K562 (cell line): ENCODE measurements at regions not wholly inside any gene's neighbourhood (a gene's known extent, or its start where the extent isn't known, plus 50 kb on each side); places are given as distances from the start of the nearest gene placed in this dataset.

Experiments used
- ARID1B ChIP-seq: fragments of 450-650 bp; IDR thresholded peaks from 2 replicates; pipeline ENCODE4 v1.6.1; 2016; ENCODE audit warnings: antibody characterized with exemption, mild to moderate bottlenecking, inconsistent platforms
- ATF7 ChIP-seq: fragments of 450-650 bp; IDR thresholded peaks from 2 replicates; pipeline ENCODE4 v1.7.1; 2014; ENCODE audit warnings: mild to moderate bottlenecking, moderate library complexity
- CBFA2T3 ChIP-seq: fragments of 450-650 bp; IDR thresholded peaks from 2 replicates; pipeline ENCODE4 v1.6.1; 2017
- CBFB ChIP-seq: sonication (generic); formaldehyde crosslinking; IDR thresholded peaks from 2 replicates; pipeline ENCODE4 v1.4.0; 2020; ENCODE audit warnings: mild to moderate bottlenecking, missing genetic modification reagents
- ELF1 ChIP-seq: fragments of 200-800 bp; sonication (Bioruptor generic); IDR thresholded peaks from 2 replicates; pipeline ENCODE4 v1.6.1; 2016; ENCODE audit warnings: missing genetic modification characterization, missing compliant biosample characterization
- FOXK2 ChIP-seq, 2 experiments: fragments of 450-650 bp; IDR thresholded peaks in 1 of 2; conservative IDR thresholded peaks in 1 of 2; 2 replicates each; pipeline ENCODE4 v1.6.1; 2016; ENCODE audit warnings: low read depth in 2 of 2, mild to moderate bottlenecking in 1 of 2
- JUND ChIP-seq, 2 experiments: IDR thresholded peaks; 2 replicates in 1 of 2; 3 replicates in 1 of 2; pipeline ENCODE4 v1.6.1; 2011; ENCODE audit warnings: borderline replicate concordance in 2 of 2, low read depth in 2 of 2, low read length in 2 of 2, improper control_type of control experiment in 1 of 2, missing biosample characterization in 1 of 2, missing genetic modification characterization in 1 of 2, missing genetic modification reagents in 1 of 2
- MYBL2 ChIP-seq, 2 experiments: fragments of 450-650 bp in 1 of 2; sonication (generic) in 1 of 2; formaldehyde crosslinking in 1 of 2; IDR thresholded peaks; 2 replicates each; pipeline versions ENCODE4 v1.6.1 to v1.8.1; 2017 to 2022; ENCODE audit warnings: borderline replicate concordance in 1 of 2, inconsistent platforms in 1 of 2, low read depth in 1 of 2, mild to moderate bottlenecking in 1 of 2, missing genetic modification reagents in 1 of 2, moderate library complexity in 1 of 2
- NFIC ChIP-seq: fragments of 450-650 bp; IDR thresholded peaks from 2 replicates; pipeline ENCODE4 v1.6.1; 2017; ENCODE audit warnings: mild to moderate bottlenecking, inconsistent platforms
- SMARCC2 ChIP-seq: fragments of 450-650 bp; IDR thresholded peaks from 2 replicates; pipeline ENCODE4 v1.6.1; 2017; ENCODE audit warnings: antibody characterized with exemption, moderate library complexity, mild to moderate bottlenecking, low read depth
- SMARCE1 ChIP-seq: fragments of 450-650 bp; IDR thresholded peaks from 2 replicates; pipeline ENCODE4 v1.7.1; 2016; ENCODE audit warnings: mild to moderate bottlenecking
- SPI1 ChIP-seq: IDR thresholded peaks from 2 replicates; pipeline ENCODE4 v1.6.1; 2011; ENCODE audit warnings: low read depth, low read length, control low read depth, borderline replicate concordance
- TAL1 ChIP-seq: fragments of 450-650 bp; IDR thresholded peaks from 2 replicates; pipeline ENCODE4 v1.6.1; 2016; ENCODE audit warnings: mild to moderate bottlenecking
- TRIM24 ChIP-seq, 2 experiments: fragments of 450-650 bp; IDR thresholded peaks; 2 replicates each; pipeline ENCODE4 v1.6.1; 2016
- TF ChIP-seq, protein P1 (sequence below), 2 experiments: fragments of 450-650 bp in 1 of 2; sonication (generic) in 1 of 2; formaldehyde crosslinking in 1 of 2; IDR thresholded peaks in 1 of 2; conservative IDR thresholded peaks in 1 of 2; 2 replicates each; pipeline versions ENCODE4 v1.6.1 to v1.8.1; 2016 to 2023; ENCODE audit warnings: mild to moderate bottlenecking in 2 of 2, moderate library complexity in 2 of 2, inconsistent platforms in 1 of 2, missing genetic modification reagents in 1 of 2

GRCh38 chr5:81908771-81909170, 63.1 kb upstream of the ATG10 start (continued):
- TF ChIP-seq SMARCC2 = 0 out of 2 replicates have a peak, but pooled peaks have one; percentile 27
- TF ChIP-seq ARID1B = peak; percentile 42; the same call in 1 of the 2 replicates
- peak; percentile 61; the same call in 1 of the 2 replicates for TF ChIP-seq ATF7
- TF ChIP-seq MYBL2 (IDR thresholded peaks at IDR 0.05; ENCODE audit: low read depth) = no peak
- no peak for TF ChIP-seq MYBL2 (CRISPR knock-in tag; IDR thresholded peaks at IDR 0.05; ENCODE audit: borderline replicate concordance)
- TF ChIP-seq NFIC = peak; percentile 62
- no peak for TF ChIP-seq CBFB
- TF ChIP-seq ELF1 (tag) = no peak
- 0 out of 4 replicates have a peak, but pooled peaks of 1 of the 2 experiments have one; percentile 15 for TF ChIP-seq TRIM24 (IDR thresholded peaks at IDR 0.05)
- 0 out of 2 replicates have a peak, but pooled peaks have one; percentile 18 for TF ChIP-seq SPI1
- TF ChIP-seq TAL1 = peak; percentile 32
- TF ChIP-seq CBFA2T3 = peak; percentile 54; the same call in 1 of the 2 replicates
- peak; percentile 40 to 65; a peak in 2 of 4 replicates for TF ChIP-seq FOXK2 (conservative IDR thresholded peaks at IDR 0.05 in 1 of 2, IDR thresholded peaks at IDR 0.05 in 1 of 2; ENCODE audit: low read depth in 2 of 2)
- TF ChIP-seq SMARCE1 = peak; percentile 56; the same call in 1 of the 2 replicates
- 0 out of 2 replicates have a peak, but pooled peaks have one; percentile 28 for TF ChIP-seq JUND (IDR thresholded peaks at IDR 0.05; ENCODE audit: borderline replicate concordance, low read depth, low read length)
- peak; percentile 9; the same call in 1 of the 3 replicates for TF ChIP-seq JUND (tag; IDR thresholded peaks at IDR 0.05; ENCODE audit: borderline replicate concordance, low read depth, low read length)
- TF ChIP-seq, protein P1, sequence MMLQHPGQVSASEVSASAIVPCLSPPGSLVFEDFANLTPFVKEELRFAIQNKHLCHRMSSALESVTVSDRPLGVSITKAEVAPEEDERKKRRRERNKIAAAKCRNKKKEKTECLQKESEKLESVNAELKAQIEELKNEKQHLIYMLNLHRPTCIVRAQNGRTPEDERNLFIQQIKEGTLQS (IDR thresholded peaks at IDR 0.05) = 0 out of 2 replicates have a peak, but pooled peaks have one; percentile 13
- TF ChIP-seq, protein P1 (CRISPR knock-in tag; conservative IDR thresholded peaks at IDR 0.05) = no peak
